Brain microvascular endothelial cell (primary cell): ENCODE measurements at regions not wholly inside any gene's neighbourhood (a gene's known extent, or its start where the extent isn't known, plus 50 kb on each side); places are given as distances from the start of the nearest gene placed in this dataset.

Experiments used
- DNase-seq: peaks from one replicate; pipeline ENCODE4 v3.0.0-alpha.2; 2020
- H3K27ac ChIP-seq: fragments of 250-450 bp; sonication (Bioruptor Pico); 2 replicates; pipeline ENCODE4 v1.5.1; 2020; ENCODE audit warnings: mild to moderate bottlenecking, moderate library complexity
- H3K27me3 ChIP-seq: fragments of 250-450 bp; sonication (Bioruptor Pico); replicated peaks from 2 replicates; pipeline ENCODE4 v1.5.1; 2020; ENCODE audit warnings: mild to moderate bottlenecking
- H3K36me3 ChIP-seq: fragments of 250-450 bp; sonication (Bioruptor Pico); replicated peaks from 2 replicates; pipeline ENCODE4 v1.5.1; 2020; ENCODE audit warnings: mild to moderate bottlenecking
- H3K4me3 ChIP-seq: 2 replicates; pipeline ENCODE4 v1.5.1; 2011; ENCODE audit warnings: low read depth, mild to moderate bottlenecking, control low read depth, low read length, moderate library complexity
- in situ Hi-C: cut with HindIII; loops from 2 replicates; pipeline ENCODE4 v1.10.0; 2017; ENCODE audit warnings: low sequenced_read_pairs, low pct_ligation_motif_present
- TF ChIP-seq, protein P1 (sequence below): IDR thresholded peaks from 2 replicates; pipeline ENCODE4 v1.5.1; 2011; ENCODE audit warnings: low read depth, mild to moderate bottlenecking, moderate library complexity, low read length, control low read depth, inconsistent platforms; ENCODE audit errors: missing control alignments

DNA sequence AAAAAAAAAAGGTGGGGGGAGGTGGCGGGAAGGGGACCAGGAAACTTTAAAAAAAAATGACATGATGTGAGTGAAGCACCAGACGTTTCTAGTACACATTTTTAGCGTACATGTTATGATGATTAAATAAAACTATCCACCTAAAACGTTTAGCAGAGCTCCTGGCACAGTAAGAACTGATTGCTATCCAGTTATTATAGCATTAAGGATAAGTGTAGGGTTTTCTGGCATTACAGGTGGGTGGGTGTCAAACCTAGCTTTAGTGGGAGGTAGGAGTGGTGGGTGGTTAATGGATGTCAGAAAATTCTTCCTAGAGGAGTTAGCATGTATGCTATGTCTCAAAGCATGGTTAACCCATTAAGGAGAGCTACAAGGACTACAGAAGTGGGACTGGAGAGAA, 2329.5 kb downstream of the MAT2B start:
- TF ChIP-seq, protein P1, sequence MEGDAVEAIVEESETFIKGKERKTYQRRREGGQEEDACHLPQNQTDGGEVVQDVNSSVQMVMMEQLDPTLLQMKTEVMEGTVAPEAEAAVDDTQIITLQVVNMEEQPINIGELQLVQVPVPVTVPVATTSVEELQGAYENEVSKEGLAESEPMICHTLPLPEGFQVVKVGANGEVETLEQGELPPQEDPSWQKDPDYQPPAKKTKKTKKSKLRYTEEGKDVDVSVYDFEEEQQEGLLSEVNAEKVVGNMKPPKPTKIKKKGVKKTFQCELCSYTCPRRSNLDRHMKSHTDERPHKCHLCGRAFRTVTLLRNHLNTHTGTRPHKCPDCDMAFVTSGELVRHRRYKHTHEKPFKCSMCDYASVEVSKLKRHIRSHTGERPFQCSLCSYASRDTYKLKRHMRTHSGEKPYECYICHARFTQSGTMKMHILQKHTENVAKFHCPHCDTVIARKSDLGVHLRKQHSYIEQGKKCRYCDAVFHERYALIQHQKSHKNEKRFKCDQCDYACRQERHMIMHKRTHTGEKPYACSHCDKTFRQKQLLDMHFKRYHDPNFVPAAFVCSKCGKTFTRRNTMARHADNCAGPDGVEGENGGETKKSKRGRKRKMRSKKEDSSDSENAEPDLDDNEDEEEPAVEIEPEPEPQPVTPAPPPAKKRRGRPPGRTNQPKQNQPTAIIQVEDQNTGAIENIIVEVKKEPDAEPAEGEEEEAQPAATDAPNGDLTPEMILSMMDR, result no peak
- no peak overlapping the region for H3K4me3 ChIP-seq
- H3K36me3 ChIP-seq, result no peaks in the 10 kb centered on the region
- H3K27me3 ChIP-seq, result no peaks in the 10 kb centered on the region
- in situ Hi-C loops, result no loop called here
- H3K27ac ChIP-seq, result no peak overlapping the region
- DNase-seq, result no peak

GRCh38 chr5:165836046-165836445, 2330.6 kb downstream of the MAT2B start:
- TF ChIP-seq, protein P1, result no peak
- in situ Hi-C loops, result no loop called here
- Histone ChIP-seq H3K27me3 (no peaks in the 10 kb centered on the region), H3K27ac (no peak overlapping the region), H3K4me3 (no peak overlapping the region), H3K36me3 (no peaks in the 10 kb centered on the region)
- no peak for DNase-seq

- Histone ChIP-seq H3K36me3 (no peaks in the 10 kb centered on the region), H3K27ac (no peak overlapping the region), H3K27me3 (no peaks in the 10 kb centered on the region), H3K4me3 (no peak overlapping the region)
- no peak for DNase-seq
- TF ChIP-seq, protein P1, result no peak
- in situ Hi-C loops, result no loop called here
Measured at GRCh38 chr5:165837286-165837685, 2331.9 kb downstream of the MAT2B start.

GRCh38 chr5:165844571-165844970, 2339.2 kb downstream of the MAT2B start:
- no peak for DNase-seq
- Histone ChIP-seq H3K27ac (no peak overlapping the region), H3K4me3 (no peak overlapping the region), H3K36me3 (no peaks in the 10 kb centered on the region), H3K27me3 (no peaks in the 10 kb centered on the region)
- in situ Hi-C loops, result no loop called here
- TF ChIP-seq, protein P1, result no peak

DNA sequence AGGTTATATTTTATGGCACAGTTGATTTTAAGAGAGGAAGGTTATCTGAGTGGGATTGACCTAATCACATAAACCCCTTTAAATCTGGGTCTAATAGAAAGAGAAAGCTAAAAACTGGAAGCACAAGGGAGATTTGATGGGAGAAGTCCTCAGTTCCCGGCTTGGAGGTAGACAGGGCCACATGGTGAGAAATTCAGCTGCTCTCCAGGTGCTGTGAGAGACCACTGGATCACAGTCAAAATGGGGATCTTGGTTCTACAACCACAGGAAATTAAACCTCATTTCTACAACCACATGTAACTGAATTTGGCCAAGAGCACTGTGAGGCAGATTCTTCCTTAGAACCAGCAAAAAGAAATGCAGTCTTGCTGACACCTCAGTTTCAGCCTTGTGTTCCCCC, 2352.7 kb downstream of the MAT2B start:
- H3K4me3 ChIP-seq, result no peak overlapping the region
- no peaks in the 10 kb centered on the region for H3K27me3 ChIP-seq
- H3K27ac ChIP-seq, result no peak overlapping the region
- DNase-seq, result no peak
- TF ChIP-seq, protein P1, result no peak
- in situ Hi-C loops, result no loop called here
- no peaks in the 10 kb centered on the region for H3K36me3 ChIP-seq

DNA sequence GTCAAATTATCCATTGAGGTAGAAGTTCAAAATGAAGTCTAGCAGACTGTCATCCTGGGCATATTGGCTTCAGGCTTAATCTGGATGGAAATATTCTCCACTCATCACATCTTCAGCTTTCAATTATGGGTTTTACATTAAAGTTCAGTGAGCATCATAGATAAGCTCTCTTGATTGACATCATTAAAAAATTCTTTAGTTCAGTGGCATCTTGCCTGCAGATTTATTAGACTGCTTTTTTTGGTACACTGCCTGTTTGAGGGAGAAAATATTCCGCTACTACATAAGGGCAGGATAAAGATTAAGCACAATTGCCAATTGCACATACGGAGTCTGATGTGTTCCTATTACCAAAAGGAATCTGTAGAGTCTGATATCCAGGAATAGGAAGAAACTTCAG, 2353.8 kb downstream of the MAT2B start:
- no peaks in the 10 kb centered on the region for H3K27me3 ChIP-seq
- no peak overlapping the region for H3K4me3 ChIP-seq
- no peak for DNase-seq
- TF ChIP-seq, protein P1, result no peak
- no peak overlapping the region for H3K27ac ChIP-seq
- in situ Hi-C loops, result no loop called here
- no peaks in the 10 kb centered on the region for H3K36me3 ChIP-seq
